ENCODE measurements at regions not wholly inside any gene's neighbourhood (a gene's known extent, or its start where the extent isn't known, plus 50 kb on each side); places are given as distances from the start of the nearest gene placed in this dataset.

- TF ChIP-seq CTCF (IDR thresholded peaks at IDR 0.05) (no peak), EZH2 (IDR thresholded peaks at IDR 0.05; ENCODE audit: borderline replicate concordance, insufficient read depth, low read depth, low read length, poor library complexity, severe bottlenecking) (no peak)
- no peak overlapping the region for H3K4me2 ChIP-seq (replicated peaks; ENCODE audit: low read depth, low read length, poor library complexity, severe bottlenecking)
- Mint-ChIP-seq H3K27ac (no peak overlapping the region), H3K9me3 (ENCODE audit: insufficient read depth) (peaks cover 3% of the 10 kb centered on the region), H3K27me3 (no peaks in the 10 kb centered on the region), H3K4me3 (no peak overlapping the region), H3K4me1 (no peaks in the 10 kb centered on the region)
- no peak for DNase-seq
- POLR2A ChIA-PET: no interaction called here
- H4K20me1 ChIP-seq (ENCODE audit: control insufficient read depth, insufficient read depth, low read length, poor library complexity, severe bottlenecking): no peaks in the 10 kb centered on the region
- H3K9me3 ChIP-seq (ENCODE audit: control extremely low read depth in 1 of 3, control insufficient read depth in 2 of 3, insufficient read depth in 1 of 3, low read length in 2 of 3): peaks cover 0 to 7% (median 0%) of the 10 kb centered on the region in 3 donors
- H2AFZ ChIP-seq (ENCODE audit: insufficient read depth, low read depth, low read length, poor library complexity, severe bottlenecking): no peak overlapping the region
- no peaks in the 10 kb centered on the region for H3K4me1 ChIP-seq (ENCODE audit: control insufficient read depth in 2 of 2, insufficient read depth in 2 of 2, low read length in 2 of 2)
- H3K9ac ChIP-seq (ENCODE audit: low read length): no peak overlapping the region
- CTCF ChIA-PET: no interaction called here
- WGBS (ENCODE audit: insufficient coverage): no CpG with 5 or more reads among the region's 1 CpG
- H3K79me2 ChIP-seq (ENCODE audit: control insufficient read depth, insufficient read depth, low read length): no peaks in the 10 kb centered on the region
- ATAC-seq (ENCODE audit: low read depth): no peak
- no peak overlapping the region for H3K4me3 ChIP-seq (ENCODE audit: control extremely low read depth in 1 of 5, extremely low read depth in 1 of 5, insufficient read depth in 1 of 5, low read depth in 2 of 5, low read length in 4 of 5)
- no peaks in the 10 kb centered on the region for H3K36me3 ChIP-seq (replicated peaks in 1 of 2; ENCODE audit: control extremely low read depth in 1 of 2, control insufficient read depth in 1 of 2, extremely low read depth in 1 of 2, insufficient read depth in 2 of 2, low read length in 1 of 2)
- H3K27ac ChIP-seq (ENCODE audit: low read length in 2 of 2): no peak overlapping the region
- H3K27me3 ChIP-seq (replicated peaks in 1 of 4; ENCODE audit: control extremely low read depth in 1 of 4, control insufficient read depth in 3 of 4, insufficient read depth in 4 of 4, low read length in 3 of 4): no peaks in the 10 kb centered on the region
- intact Hi-C loops (cut with micrococcal nuclease): no loop called here
Observed at GRCh38 chr2:208781166-208781565, 374.6 kb downstream of the PTH2R start.

DNA sequence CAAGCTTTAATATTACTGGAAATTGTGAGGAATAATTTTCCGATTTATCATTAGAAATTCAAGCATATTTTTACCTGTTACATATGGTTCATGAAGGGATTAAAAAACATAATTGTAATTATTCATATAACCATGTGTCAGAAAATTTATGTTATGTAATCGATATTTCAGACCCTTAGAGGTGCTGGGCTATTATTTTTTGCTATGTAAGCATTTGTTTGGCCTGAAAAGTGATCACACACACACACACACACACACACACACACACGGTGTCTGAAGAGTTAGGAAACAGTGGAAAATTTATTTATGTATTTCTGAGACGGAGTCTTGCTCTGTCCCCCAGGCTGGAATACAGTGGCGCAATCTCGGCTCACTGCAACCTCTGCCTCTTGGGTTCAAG lies 375.5 kb downstream of the PTH2R start:
- Histone ChIP-seq H3K27ac (ENCODE audit: low read length in 2 of 2) (no peak overlapping the region), H3K4me1 (ENCODE audit: control insufficient read depth in 2 of 2, insufficient read depth in 2 of 2, low read length in 2 of 2) (no peaks in the 10 kb centered on the region), H3K4me2 (replicated peaks; ENCODE audit: low read depth, low read length, poor library complexity, severe bottlenecking) (no peak overlapping the region), H3K9ac (ENCODE audit: low read length) (no peak overlapping the region), H3K27me3 (replicated peaks in 1 of 4; ENCODE audit: control extremely low read depth in 1 of 4, control insufficient read depth in 3 of 4, insufficient read depth in 4 of 4, low read length in 3 of 4) (no peaks in the 10 kb centered on the region), H2AFZ (ENCODE audit: insufficient read depth, low read depth, low read length, poor library complexity, severe bottlenecking) (no peak overlapping the region), H3K9me3 (ENCODE audit: control extremely low read depth in 1 of 3, control insufficient read depth in 2 of 3, insufficient read depth in 1 of 3, low read length in 2 of 3) (peaks cover 0 to 7% (median 0%) of the 10 kb centered on the region in 3 donors), H3K79me2 (ENCODE audit: control insufficient read depth, insufficient read depth, low read length) (no peaks in the 10 kb centered on the region), H4K20me1 (ENCODE audit: control insufficient read depth, insufficient read depth, low read length, poor library complexity, severe bottlenecking) (no peaks in the 10 kb centered on the region), H3K36me3 (replicated peaks in 1 of 2; ENCODE audit: control extremely low read depth in 1 of 2, control insufficient read depth in 1 of 2, extremely low read depth in 1 of 2, insufficient read depth in 2 of 2, low read length in 1 of 2) (no peaks in the 10 kb centered on the region), H3K4me3 (ENCODE audit: control extremely low read depth in 1 of 5, extremely low read depth in 1 of 5, insufficient read depth in 1 of 5, low read depth in 2 of 5, low read length in 4 of 5) (no peak overlapping the region)
- ChIA-PET CTCF (no interaction called here), POLR2A (no interaction called here)
- H3K27me3 Mint-ChIP-seq: no peaks in the 10 kb centered on the region
- DNase-seq (no peak), ATAC-seq (ENCODE audit: low read depth) (no peak)
- intact Hi-C loops (cut with micrococcal nuclease): no loop called here
- no peak overlapping the region for H3K4me3 Mint-ChIP-seq
- H3K9me3 Mint-ChIP-seq (ENCODE audit: insufficient read depth): no peaks in the 10 kb centered on the region
- no peaks in the 10 kb centered on the region for H3K4me1 Mint-ChIP-seq
- TF ChIP-seq CTCF (IDR thresholded peaks at IDR 0.05) (no peak), EZH2 (IDR thresholded peaks at IDR 0.05; ENCODE audit: borderline replicate concordance, insufficient read depth, low read depth, low read length, poor library complexity, severe bottlenecking) (no peak)
- 91% methylated on average over 3 of the region's 6 CpGs for WGBS (ENCODE audit: insufficient coverage)
- no peak overlapping the region for H3K27ac Mint-ChIP-seq
